ENCODE measurements at regions not wholly inside any gene's neighbourhood (a gene's known extent, or its start where the extent isn't known, plus 50 kb on each side); places are given as distances from the start of the nearest gene placed in this dataset.
"Not testable (repeated sequence)": the region's sequence is repeated elsewhere in the genome, so short reads cannot be mapped to it uniquely, and the experiment has no call there.

- DNase-seq (ENCODE audit: extremely low spot score, insufficient read length, low read depth), result no peak
- no peak for FAIRE-seq
Measured at GRCh38 chr2:136344339-136344738, 226.4 kb upstream of the CXCR4 start.

DNA sequence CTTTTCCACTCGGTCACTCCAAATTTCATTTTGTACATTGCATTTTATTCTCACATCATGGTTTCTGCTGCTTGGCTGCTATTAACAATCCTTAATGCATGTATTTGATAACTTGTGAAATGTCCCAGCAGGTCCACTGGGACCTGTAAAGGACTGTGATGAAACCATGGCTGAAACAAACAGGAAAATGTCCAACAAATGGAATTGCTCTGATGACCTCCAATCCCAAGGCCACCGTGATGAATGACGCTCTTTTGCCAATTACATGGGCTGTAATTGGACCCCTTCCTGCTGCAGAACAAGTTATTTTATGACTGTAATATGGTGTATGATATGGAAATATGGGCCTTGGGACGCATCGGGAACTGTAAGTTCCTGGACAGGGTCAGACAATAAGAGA is 224.2 kb upstream of the CXCR4 start:
- DNase-seq (ENCODE audit: extremely low spot score, insufficient read length, low read depth) (no peak), FAIRE-seq (no peak)

DNA sequence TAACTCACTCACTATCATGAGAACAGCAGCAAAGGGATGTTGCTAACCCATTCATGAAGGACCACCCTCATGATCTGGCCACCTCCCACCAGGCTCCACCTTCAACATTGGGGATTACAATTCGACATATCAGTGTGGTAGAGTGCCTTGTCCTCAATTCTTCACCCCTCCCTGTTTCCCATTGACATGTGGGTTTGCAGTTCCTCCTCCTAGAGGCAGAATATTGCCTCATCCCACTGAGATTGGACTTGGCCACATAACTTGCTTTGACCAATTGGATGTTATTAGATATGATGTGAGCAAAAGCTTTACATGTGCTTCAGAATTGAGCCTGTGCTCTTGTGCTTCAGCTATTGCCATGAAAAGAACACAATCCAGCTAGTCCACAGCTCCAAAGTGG is 217.0 kb upstream of the CXCR4 start:
- FAIRE-seq (no peak), DNase-seq (ENCODE audit: extremely low spot score, insufficient read length, low read depth) (no peak)

DNA sequence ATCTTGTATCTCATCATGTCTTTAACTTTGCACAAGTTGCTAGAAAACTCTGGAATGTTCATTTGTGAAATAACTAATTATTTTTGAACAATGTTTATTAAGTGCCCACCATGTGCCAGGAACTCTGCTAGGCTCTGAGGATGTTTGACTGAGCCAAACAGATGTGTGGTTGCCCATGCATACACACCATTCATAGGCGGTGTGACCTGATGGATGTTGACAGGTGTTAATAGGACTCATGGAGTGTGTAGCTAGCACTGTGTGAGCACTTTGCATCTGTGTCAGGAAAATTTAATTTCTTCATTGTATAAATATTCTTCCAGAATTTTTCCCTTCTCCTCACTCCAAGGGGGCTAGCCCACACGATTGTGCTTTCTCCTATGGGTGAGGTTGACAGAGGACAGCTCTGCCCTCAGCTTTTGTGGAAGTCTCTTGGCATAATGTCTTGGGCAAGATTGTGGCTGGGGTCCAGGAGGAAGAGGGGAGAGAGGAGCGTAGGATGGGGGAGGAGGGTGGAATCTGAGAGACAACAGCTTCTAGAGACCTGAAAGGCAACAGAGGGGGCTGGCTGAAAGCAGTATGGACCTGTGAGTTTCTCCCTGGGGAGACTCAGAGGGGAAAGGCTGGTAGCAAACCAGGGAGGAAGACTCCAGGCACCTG is 214.6 kb upstream of the CXCR4 start:
- FAIRE-seq (no peak), DNase-seq (ENCODE audit: extremely low spot score, insufficient read length, low read depth) (no peak)

DNA sequence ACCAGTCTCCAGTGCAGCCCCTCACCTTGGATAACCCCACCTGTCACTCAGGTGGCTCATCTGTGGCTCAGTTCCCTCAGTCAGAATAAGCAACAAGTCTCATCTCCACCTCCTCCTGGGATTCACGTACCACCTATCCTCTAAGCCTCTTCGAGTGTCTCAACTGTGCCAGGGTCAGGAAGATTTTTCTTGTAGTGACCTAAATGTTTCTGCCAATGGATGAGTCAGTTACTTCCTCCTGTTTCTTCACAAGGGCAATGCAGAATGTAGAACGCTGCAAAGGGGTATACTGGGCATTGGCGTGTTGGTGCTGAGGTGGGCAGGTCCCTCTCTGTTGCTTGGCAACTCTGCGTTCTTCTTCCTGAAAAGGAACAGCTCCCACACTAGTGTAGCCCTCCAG is 213.3 kb upstream of the CXCR4 start:
- FAIRE-seq, result no peak
- no peak for DNase-seq (ENCODE audit: extremely low spot score, insufficient read length, low read depth)

- no peak for FAIRE-seq
- DNase-seq (ENCODE audit: extremely low spot score, insufficient read length, low read depth), result no peak
Measured at GRCh38 chr2:136328207-136328795, 210.4 kb upstream of the CXCR4 start.

DNA sequence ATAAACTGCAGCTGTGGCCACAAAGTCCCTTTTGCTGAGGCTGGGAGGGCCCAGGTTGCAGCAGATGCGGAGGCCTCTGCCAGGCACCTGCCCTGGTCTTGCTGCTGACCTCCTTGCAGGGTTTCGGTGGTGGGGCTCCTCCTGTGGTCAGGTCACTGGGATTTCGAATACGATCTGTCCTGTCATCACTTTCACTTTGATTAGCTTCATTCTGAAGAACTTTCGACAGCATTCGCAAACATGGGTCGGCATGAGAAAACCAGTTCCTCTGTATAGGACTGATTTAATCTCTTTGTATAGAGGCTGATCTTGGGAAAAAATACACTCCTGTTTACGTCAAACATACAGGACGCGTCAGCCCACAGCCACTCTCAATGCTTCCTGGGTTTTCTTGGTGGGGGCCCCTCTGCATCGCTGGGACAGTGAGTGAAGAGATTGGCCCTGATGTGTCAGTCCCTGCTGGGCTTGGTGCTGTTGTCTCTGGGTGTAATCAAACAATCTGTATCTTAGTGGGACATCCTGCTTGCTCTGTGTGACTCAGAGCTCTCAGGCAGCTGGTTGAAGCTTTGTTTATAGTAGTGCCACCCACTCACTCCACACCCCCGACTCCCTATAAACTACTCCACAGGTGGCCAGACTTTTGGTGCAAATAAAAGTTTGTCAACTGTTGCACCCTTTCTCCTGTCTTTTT is 209.4 kb upstream of the CXCR4 start:
- DNase-seq (ENCODE audit: extremely low spot score, insufficient read length, low read depth) (peak; percentile 54), FAIRE-seq (peak; percentile 87)

DNA sequence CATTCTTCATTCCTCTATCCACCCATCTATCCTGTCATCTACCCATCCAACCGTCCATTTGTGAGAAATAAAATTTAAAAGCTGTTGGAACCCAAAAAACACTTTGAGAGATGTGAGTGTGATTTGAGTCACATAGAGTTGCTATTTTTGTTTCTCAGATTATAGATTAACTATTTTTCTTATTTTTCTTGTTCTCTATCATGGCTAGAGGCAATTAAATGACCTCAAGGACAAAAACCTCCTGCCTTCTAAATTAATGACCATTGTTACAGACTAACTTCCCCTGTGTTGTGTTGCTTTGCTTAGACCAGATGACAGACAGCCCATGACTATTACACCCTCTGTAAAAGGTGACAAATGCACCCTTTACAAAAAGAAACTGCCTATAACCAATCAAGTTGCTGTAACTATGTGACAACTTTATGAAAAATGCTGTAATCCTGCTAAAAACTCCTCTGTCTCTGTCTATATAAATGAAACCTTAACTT is 207.9 kb upstream of the CXCR4 start:
- DNase-seq (ENCODE audit: extremely low spot score, insufficient read length, low read depth) (no peak), FAIRE-seq (peak; percentile 48)

GRCh38 chr2:136324966-136325365 is 207.0 kb upstream of the CXCR4 start:
- FAIRE-seq, result peak; percentile 68
- no peak for DNase-seq (ENCODE audit: extremely low spot score, insufficient read length, low read depth)

DNA sequence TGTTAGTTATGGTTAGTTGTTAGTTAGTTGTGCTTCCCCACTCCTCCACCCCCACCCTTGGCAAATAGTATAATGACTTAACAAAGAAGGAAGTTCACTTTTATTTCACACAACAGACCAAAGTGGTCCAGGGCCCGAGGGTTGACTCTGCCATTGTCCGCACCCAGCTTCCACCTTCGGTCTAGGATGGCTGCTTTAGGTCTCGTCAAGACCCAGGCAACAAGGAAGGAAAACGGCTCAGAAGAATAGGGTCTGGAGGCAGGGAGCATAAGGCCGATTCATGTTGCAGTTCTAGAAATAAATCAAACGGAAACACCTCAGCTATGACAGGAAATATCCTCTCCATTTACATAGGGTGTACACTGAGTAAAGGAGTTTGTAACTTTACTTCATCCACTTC is 206.0 kb upstream of the CXCR4 start:
- FAIRE-seq (no peak), DNase-seq (ENCODE audit: extremely low spot score, insufficient read length, low read depth) (no peak)

DNA sequence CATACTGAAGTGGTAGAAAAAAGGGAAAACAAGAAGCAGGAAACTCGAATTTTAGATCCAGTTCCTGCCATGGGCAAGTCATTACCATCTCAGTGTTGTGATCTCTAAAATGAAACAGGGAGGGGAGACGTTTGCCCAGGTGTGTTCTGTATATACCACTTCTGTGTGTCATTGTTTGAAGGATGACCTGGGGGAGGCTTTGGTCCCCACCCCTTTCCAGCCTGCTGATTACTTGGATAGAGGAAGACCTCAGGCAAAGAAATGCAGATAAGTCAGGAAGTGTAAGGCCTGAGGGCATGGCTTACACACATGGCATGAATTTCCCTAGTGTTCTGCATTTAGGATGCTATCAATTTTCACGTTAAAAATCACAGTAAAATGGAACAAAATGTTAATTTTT is 205.2 kb upstream of the CXCR4 start:
- FAIRE-seq (no peak), DNase-seq (ENCODE audit: extremely low spot score, insufficient read length, low read depth) (no peak)

DNA sequence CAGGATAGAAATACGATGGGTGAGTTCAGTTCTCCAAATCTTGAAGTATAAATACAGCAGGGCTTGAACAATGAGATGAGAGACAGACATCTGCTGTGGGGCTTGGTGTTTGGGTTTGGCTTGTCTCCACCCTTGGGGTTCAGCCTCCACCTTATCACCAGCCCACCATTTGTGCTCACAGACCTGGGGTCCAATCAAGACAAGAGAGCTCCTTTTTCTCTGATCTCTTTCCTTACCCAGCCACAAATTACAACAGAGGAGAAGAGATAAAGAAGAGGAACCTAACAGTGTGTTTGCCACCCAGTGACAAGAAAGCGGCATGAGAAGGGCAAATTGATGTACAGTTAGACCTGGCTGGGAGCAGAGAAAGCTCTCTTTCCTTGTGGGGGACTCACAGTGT is 204.5 kb upstream of the CXCR4 start:
- FAIRE-seq (no peak), DNase-seq (ENCODE audit: extremely low spot score, insufficient read length, low read depth) (no peak)

GRCh38 chr2:136319651-136320050 is 201.7 kb upstream of the CXCR4 start:
- FAIRE-seq, result no peak
- no peak for DNase-seq (ENCODE audit: extremely low spot score, insufficient read length, low read depth)

GRCh38 chr2:136319237-136319636 is 201.3 kb upstream of the CXCR4 start:
- DNase-seq (ENCODE audit: extremely low spot score, insufficient read length, low read depth), result no peak
- no peak for FAIRE-seq

GRCh38 chr2:136314240-136314639 is 196.3 kb upstream of the CXCR4 start:
- FAIRE-seq (no peak), DNase-seq (ENCODE audit: extremely low spot score, insufficient read length, low read depth) (no peak)

DNA sequence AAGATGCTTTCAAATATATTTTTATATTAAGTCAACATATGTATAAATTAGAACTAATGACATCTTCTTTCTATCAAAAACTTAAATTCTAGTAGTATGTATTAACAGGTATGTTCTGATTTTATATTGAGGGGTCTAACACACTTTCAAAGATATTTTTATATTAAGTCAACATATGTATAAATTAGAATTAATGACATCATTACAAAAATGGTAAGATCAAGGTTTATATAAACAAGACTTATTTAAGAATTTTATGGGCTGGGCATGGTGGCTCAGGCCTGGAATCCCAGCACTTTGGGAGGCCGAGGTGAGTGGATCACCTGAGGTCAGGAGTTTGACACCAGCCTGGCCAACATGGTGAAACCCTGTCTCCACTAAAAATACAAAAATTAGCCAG is 194.6 kb upstream of the CXCR4 start:
- DNase-seq (ENCODE audit: extremely low spot score, insufficient read length, low read depth); FAIRE-seq: not testable (repeated sequence)

- FAIRE-seq, result peak; percentile 59
- DNase-seq (ENCODE audit: extremely low spot score, insufficient read length, low read depth), result no peak
Measured at GRCh38 chr2:136310797-136311603, 193.1 kb upstream of the CXCR4 start.

GRCh38 chr2:136310005-136310495 is 192.1 kb upstream of the CXCR4 start:
- DNase-seq (ENCODE audit: extremely low spot score, insufficient read length, low read depth) (no peak), FAIRE-seq (peak; percentile 66)

DNA sequence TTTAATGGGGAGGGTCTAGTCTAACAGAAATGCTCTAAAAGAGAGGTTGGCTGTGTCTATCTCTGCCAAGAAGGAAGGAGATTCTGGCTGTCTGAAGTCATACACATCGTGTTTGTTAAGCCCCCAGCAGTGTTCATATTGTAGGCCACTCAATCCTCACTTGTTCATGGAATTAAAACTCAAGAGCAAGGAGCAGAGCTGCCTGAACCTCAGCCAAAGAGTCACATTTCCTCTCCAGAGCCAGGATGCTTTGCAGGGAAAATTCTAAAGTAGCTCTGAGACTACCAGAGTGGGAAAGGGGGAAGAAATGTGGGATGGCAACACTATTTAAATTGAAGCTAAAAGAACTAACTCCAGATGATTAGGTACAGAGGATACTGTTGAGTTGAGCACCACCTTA is 190.7 kb upstream of the CXCR4 start:
- DNase-seq (ENCODE audit: extremely low spot score, insufficient read length, low read depth), result no peak

GRCh38 chr2:136306836-136307235 is 188.9 kb upstream of the CXCR4 start:
- FAIRE-seq, result no peak
- DNase-seq (ENCODE audit: extremely low spot score, insufficient read length, low read depth), result no peak

More for the DNA sequence above, 190.7 kb upstream of the CXCR4 start:
- FAIRE-seq, result no peak
